ENCODE measurements at regions not wholly inside any gene's neighbourhood (a gene's known extent, or its start where the extent isn't known, plus 50 kb on each side); places are given as distances from the start of the nearest gene placed in this dataset.
"Not testable (repeated sequence)": the region's sequence is repeated elsewhere in the genome, so short reads cannot be mapped to it uniquely, and the experiment has no call there.

- DNase-seq (ENCODE audit: extremely low read depth in 1 of 2, low read depth in 1 of 2): no peak
Observed at GRCh38 chr4:179719766-179720450, 2277.7 kb upstream of the AGA start.

GRCh38 chr4:179726491-179726890 is 2284.3 kb upstream of the AGA start:
- DNase-seq (ENCODE audit: extremely low read depth in 1 of 2, low read depth in 1 of 2): not testable (repeated sequence)

- DNase-seq (ENCODE audit: extremely low read depth in 1 of 2, low read depth in 1 of 2): no peak
Observed at GRCh38 chr4:179728305-179728704, 2286.1 kb upstream of the AGA start.

- DNase-seq (ENCODE audit: extremely low read depth in 1 of 2, low read depth in 1 of 2): not testable (repeated sequence)
Observed at GRCh38 chr4:179736820-179737219, 2294.6 kb upstream of the AGA start.

GRCh38 chr4:179738822-179739221 is 2296.6 kb upstream of the AGA start:
- DNase-seq (ENCODE audit: extremely low read depth in 1 of 2, low read depth in 1 of 2): no peak

GRCh38 chr4:179747218-179747910 is 2305.1 kb upstream of the AGA start:
- DNase-seq (ENCODE audit: extremely low read depth in 1 of 2, low read depth in 1 of 2): no peak

GRCh38 chr4:179748837-179749236 is 2306.6 kb upstream of the AGA start:
- DNase-seq (ENCODE audit: extremely low read depth in 1 of 2, low read depth in 1 of 2): no peak

GRCh38 chr4:179750374-179750773 is 2308.1 kb upstream of the AGA start:
- DNase-seq (ENCODE audit: extremely low read depth in 1 of 2, low read depth in 1 of 2): no peak

GRCh38 chr4:179751669-179752068 is 2309.4 kb upstream of the AGA start:
- DNase-seq (ENCODE audit: extremely low read depth in 1 of 2, low read depth in 1 of 2): no peak

- DNase-seq (ENCODE audit: extremely low read depth in 1 of 2, low read depth in 1 of 2): no peak
Observed at GRCh38 chr4:179755322-179755721, 2313.1 kb upstream of the AGA start.

- DNase-seq (ENCODE audit: extremely low read depth in 1 of 2, low read depth in 1 of 2): no peak
Observed at GRCh38 chr4:179757641-179758040, 2315.4 kb upstream of the AGA start.

GRCh38 chr4:179762840-179763239 is 2320.6 kb upstream of the AGA start:
- no peak for DNase-seq (ENCODE audit: extremely low read depth in 1 of 2, low read depth in 1 of 2)

GRCh38 chr4:179766938-179767337 is 2324.7 kb upstream of the AGA start:
- DNase-seq (ENCODE audit: extremely low read depth in 1 of 2, low read depth in 1 of 2): no peak

GRCh38 chr4:179768996-179769395 is 2326.8 kb upstream of the AGA start:
- no peak for DNase-seq (ENCODE audit: extremely low read depth in 1 of 2, low read depth in 1 of 2)

- no peak for DNase-seq (ENCODE audit: extremely low read depth in 1 of 2, low read depth in 1 of 2)
Observed at GRCh38 chr4:179797738-179798137, 2355.5 kb upstream of the AGA start.

- DNase-seq (ENCODE audit: extremely low read depth in 1 of 2, low read depth in 1 of 2): no peak
Observed at GRCh38 chr4:179803857-179804256, 2361.6 kb upstream of the AGA start.

GRCh38 chr4:179804440-179804839 is 2362.2 kb upstream of the AGA start:
- DNase-seq (ENCODE audit: extremely low read depth in 1 of 2, low read depth in 1 of 2): no peak

GRCh38 chr4:179817317-179817716 is 2375.1 kb upstream of the AGA start:
- DNase-seq (ENCODE audit: extremely low read depth in 1 of 2, low read depth in 1 of 2): no peak

GRCh38 chr4:179823342-179823741 is 2381.1 kb upstream of the AGA start:
- no peak for DNase-seq (ENCODE audit: extremely low read depth in 1 of 2, low read depth in 1 of 2)

- DNase-seq (ENCODE audit: extremely low read depth in 1 of 2, low read depth in 1 of 2): no peak
Observed at GRCh38 chr4:179831274-179831673, 2389.0 kb upstream of the AGA start.

GRCh38 chr4:179836179-179837075 is 2394.2 kb upstream of the AGA start:
- DNase-seq (ENCODE audit: extremely low read depth in 1 of 2, low read depth in 1 of 2): no peak

GRCh38 chr4:179843370-179843769 is 2399.8 kb upstream of the TENM3 start:
- no peak for DNase-seq (ENCODE audit: extremely low read depth in 1 of 2, low read depth in 1 of 2)
